GM21515 (cell line): ENCODE measurements at regions not wholly inside any gene's neighbourhood (a gene's known extent, or its start where the extent isn't known, plus 50 kb on each side); places are given as distances from the start of the nearest gene placed in this dataset.
"Not testable (repeated sequence)": the region's sequence is repeated elsewhere in the genome, so short reads cannot be mapped to it uniquely, and the experiment has no call there.

Experiments used
- ATAC-seq: cut with Tn5 transposase; IDR thresholded peaks from one replicate; pipeline ENCODE4 v1.9.1; 2021; ENCODE audit not compliant: unreplicated experiment

- no peak for ATAC-seq
Observed at GRCh38 chr6:128599036-128599435, 78.6 kb upstream of the PTPRK start.

- ATAC-seq: no peak
Observed at GRCh38 chr6:128598571-128598970, 78.2 kb upstream of the PTPRK start.

GRCh38 chr6:128597956-128598355 is 77.6 kb upstream of the PTPRK start:
- ATAC-seq: no peak

GRCh38 chr6:128597004-128597403 is 76.6 kb upstream of the PTPRK start:
- no peak for ATAC-seq

- no peak for ATAC-seq
Observed at GRCh38 chr6:128595544-128595943, 75.1 kb upstream of the PTPRK start.

GRCh38 chr6:128586095-128586494 is 65.7 kb upstream of the PTPRK start:
- ATAC-seq: no peak

GRCh38 chr6:128580224-128581110 is 60.1 kb upstream of the PTPRK start:
- no peak for ATAC-seq

GRCh38 chr6:128575254-128575653 is 54.9 kb upstream of the PTPRK start:
- not testable (repeated sequence) for ATAC-seq

GRCh38 chr6:128574402-128574801 is 54.0 kb upstream of the PTPRK start:
- ATAC-seq: no peak

- ATAC-seq: no peak
Observed at GRCh38 chr6:128573036-128573435, 52.6 kb upstream of the PTPRK start.

GRCh38 chr6:128572294-128572693 is 51.9 kb upstream of the PTPRK start:
- no peak for ATAC-seq

GRCh38 chr6:128570680-128571063 is 50.3 kb upstream of the PTPRK start:
- no peak for ATAC-seq

GRCh38 chr6:128569732-128570679 is 49.6 kb upstream of the PTPRK start:
- no peak for ATAC-seq
